CD4-positive, alpha-beta T cell (primary cell): ENCODE measurements at regions not wholly inside any gene's neighbourhood (a gene's known extent, or its start where the extent isn't known, plus 50 kb on each side); places are given as distances from the start of the nearest gene placed in this dataset.

Source experiments
- ATAC-seq: fragments of 200-7000 bp; cut with Tn5 transposase; one replicate; pipeline ENCODE4 v1.10.0; 2022; ENCODE audit warnings: mild to moderate bottlenecking; ENCODE audit not compliant: poor library complexity
- CTCF ChIA-PET: fragments of 350-600 bp; sonication (Branson Sonifier 250); formaldehyde crosslinking; loops from one replicate; lab custom pipeline; 2021; ENCODE audit warnings: antibody characterized with exemption, inconsistent platforms; lab: Charles Lee
- POLR2A ChIA-PET: fragments of 350-600 bp; sonication (Branson Sonifier 250); formaldehyde crosslinking; loops from one replicate; lab custom pipeline; 2021; ENCODE audit warnings: antibody characterized with exemption, inconsistent platforms; lab: Charles Lee
- DNase-seq, 14 experiments: peaks; one replicate each; pipeline ENCODE4 v3.0.0-alpha.2; 2013 to 2020; ENCODE audit warnings: mixed read lengths in 2 of 14
- H3K27ac ChIP-seq, 2 donors: one replicate each; pipeline versions ENCODE4 v1.5.1 to v1.7.0; 2013; ENCODE audit warnings: low read length in 2 of 2, low read depth in 1 of 2, mild to moderate bottlenecking in 1 of 2
- H3K27me3 ChIP-seq, 2 experiments: 1 replicate in 1 of 2; 2 replicates in 1 of 2; pipeline versions ENCODE4 v1.6.1 to v1.7.0; 2013; ENCODE audit warnings: low read length in 2 of 2, control low read depth in 1 of 2, mild to moderate bottlenecking in 1 of 2, moderate library complexity in 1 of 2; ENCODE audit not compliant: insufficient read depth in 2 of 2, control insufficient read depth in 1 of 2
- H3K36me3 ChIP-seq: one replicate; pipeline ENCODE4 v1.6.1; 2013; ENCODE audit warnings: low read length, control low read depth; ENCODE audit not compliant: insufficient read depth
- H3K4me1 ChIP-seq: one replicate; pipeline ENCODE4 v1.6.1; 2013; ENCODE audit warnings: low read length, control low read depth; ENCODE audit not compliant: insufficient read depth
- H3K4me3 ChIP-seq: one replicate; pipeline ENCODE4 v1.5.1; 2013; ENCODE audit warnings: mild to moderate bottlenecking, low read length, moderate library complexity
- H3K9me3 ChIP-seq, 2 experiments: 1 replicate in 1 of 2; 2 replicates in 1 of 2; pipeline versions ENCODE4 v1.6.1 to v1.7.0; 2013; ENCODE audit warnings: low read length in 2 of 2, mild to moderate bottlenecking in 2 of 2, control low read depth in 1 of 2, moderate library complexity in 1 of 2; ENCODE audit not compliant: control insufficient read depth in 1 of 2, insufficient read depth in 1 of 2
- H3K27ac Mint-ChIP-seq: one replicate; pipeline ENCODE4 v1.8.0; 2020; ENCODE audit warnings: mixed read lengths
- H3K27me3 Mint-ChIP-seq: one replicate; pipeline ENCODE4 v1.8.0; 2021; ENCODE audit warnings: mixed read lengths
- H3K36me3 Mint-ChIP-seq: one replicate; pipeline ENCODE4 v1.8.0; 2021; ENCODE audit warnings: low read depth, mixed read lengths
- H3K4me1 Mint-ChIP-seq: one replicate; pipeline ENCODE4 v1.8.0; 2021; ENCODE audit warnings: low read depth, mixed read lengths
- H3K4me3 Mint-ChIP-seq: one replicate; pipeline ENCODE4 v1.8.0; 2020; ENCODE audit warnings: mild to moderate bottlenecking, mixed read lengths
- H3K9me3 Mint-ChIP-seq: one replicate; pipeline ENCODE4 v1.8.0; 2020; ENCODE audit warnings: mixed read lengths
- CTCF ChIP-seq: fragments of 200-600 bp; IDR thresholded peaks from one replicate; pipeline ENCODE4 v1.8.0; 2022; ENCODE audit warnings: antibody characterized with exemption, mild to moderate bottlenecking
- intact Hi-C, 2 experiments: fragments of 100-400 bp; cut with DNase I in 1 of 2; cut with micrococcal nuclease in 1 of 2; formaldehyde crosslinking; loops; one replicate each; pipeline versions ENCODE4 v1.15.1 to v1.9.0; 2023 to 2025; cut with DNase I, micrococcal nuclease

- DNase-seq (no peak), ATAC-seq (no peak)
- H3K27me3 ChIP-seq: no peaks in the 10 kb centered on the region
- H3K9me3 ChIP-seq: no peaks in the 10 kb centered on the region
- intact Hi-C loops: no loop called here
- CTCF ChIA-PET: no interaction called here
- no peaks in the 10 kb centered on the region for H3K4me1 ChIP-seq
- H3K4me1 Mint-ChIP-seq: no peaks in the 10 kb centered on the region
- H3K4me3 Mint-ChIP-seq: no peak overlapping the region
- no peaks in the 10 kb centered on the region for H3K27me3 Mint-ChIP-seq
- no peak for TF ChIP-seq CTCF
- POLR2A ChIA-PET: no interaction called here
- H3K36me3 Mint-ChIP-seq: no peaks in the 10 kb centered on the region
- no peaks in the 10 kb centered on the region for H3K36me3 ChIP-seq
- H3K27ac ChIP-seq: no peak overlapping the region
- H3K4me3 ChIP-seq: no peak overlapping the region
- no peak overlapping the region for H3K27ac Mint-ChIP-seq
- no peaks in the 10 kb centered on the region for H3K9me3 Mint-ChIP-seq
Measured at GRCh38 chr21:25338415-25338814, 268.9 kb downstream of the MRPL39 start.

- Mint-ChIP-seq H3K36me3 (no peaks in the 10 kb centered on the region), H3K4me3 (no peak overlapping the region), H3K4me1 (no peaks in the 10 kb centered on the region), H3K9me3 (no peaks in the 10 kb centered on the region), H3K27ac (no peak overlapping the region), H3K27me3 (no peaks in the 10 kb centered on the region)
- CTCF ChIA-PET: no interaction called here
- POLR2A ChIA-PET: no interaction called here
- Histone ChIP-seq H3K27me3 (no peaks in the 10 kb centered on the region), H3K27ac (no peak overlapping the region), H3K36me3 (no peaks in the 10 kb centered on the region), H3K4me1 (no peaks in the 10 kb centered on the region), H3K4me3 (no peak overlapping the region), H3K9me3 (no peaks in the 10 kb centered on the region)
- intact Hi-C loops: no loop called here
- no peak for TF ChIP-seq CTCF
- no peak for ATAC-seq
- no peak for DNase-seq
Measured at GRCh38 chr21:25334046-25334730, 273.1 kb downstream of the MRPL39 start.

- Histone ChIP-seq H3K9me3 (no peaks in the 10 kb centered on the region), H3K36me3 (no peaks in the 10 kb centered on the region), H3K4me3 (no peak overlapping the region), H3K4me1 (no peaks in the 10 kb centered on the region), H3K27ac (no peak overlapping the region), H3K27me3 (no peaks in the 10 kb centered on the region)
- no peak overlapping the region for H3K4me3 Mint-ChIP-seq
- H3K27ac Mint-ChIP-seq: no peak overlapping the region
- no peaks in the 10 kb centered on the region for H3K36me3 Mint-ChIP-seq
- ChIA-PET POLR2A (no interaction called here), CTCF (interaction anchor here (0.8 kb wide), 1 partner anchor 125 kb away, joined by 4 read pairs; no protein-coding TSS in a partner anchor)
- ATAC-seq (no peak), DNase-seq (no peak)
- H3K27me3 Mint-ChIP-seq: no peaks in the 10 kb centered on the region
- no peaks in the 10 kb centered on the region for H3K4me1 Mint-ChIP-seq
- no peak for TF ChIP-seq CTCF
- no peaks in the 10 kb centered on the region for H3K9me3 Mint-ChIP-seq
- intact Hi-C loops: no loop called here
Measured at GRCh38 chr21:25331286-25331685, 276.0 kb downstream of the MRPL39 start.
